MM.1S (cell line): ENCODE measurements at regions not wholly inside any gene's neighbourhood (a gene's known extent, or its start where the extent isn't known, plus 50 kb on each side); places are given as distances from the start of the nearest gene placed in this dataset.
"Not testable (repeated sequence)": the region's sequence is repeated elsewhere in the genome, so short reads cannot be mapped to it uniquely, and the experiment has no call there.

Experiments used
- DNase-seq: peaks from one replicate; pipeline ENCODE4 v3.0.0-alpha.2; 2015
- H2AFZ ChIP-seq: fragments of 300-600 bp; sonication (generic); 2 replicates; pipeline ENCODE4 v1.6.0; 2016; ENCODE audit warnings: antibody characterized with exemption, low read length
- H3F3A ChIP-seq: fragments of 300-600 bp; sonication (generic); 2 replicates; pipeline ENCODE4 v1.6.1; 2016; ENCODE audit warnings: mild to moderate bottlenecking, antibody characterized with exemption, low read length, moderate library complexity, mixed read lengths; ENCODE audit not compliant: insufficient read depth
- H3K27ac ChIP-seq: fragments of 300-600 bp; sonication (generic); 2 replicates; pipeline ENCODE4 v1.5.1; 2016; ENCODE audit warnings: mild to moderate bottlenecking, low read length
- H3K27me3 ChIP-seq: fragments of 300-600 bp; sonication (generic); replicated peaks from 2 replicates; pipeline ENCODE4 v1.6.0; 2016; ENCODE audit warnings: low read length; ENCODE audit not compliant: insufficient read depth
- H3K36me3 ChIP-seq: fragments of 300-600 bp; sonication (generic); replicated peaks from 2 replicates; pipeline ENCODE4 v1.6.1; 2016; ENCODE audit warnings: mild to moderate bottlenecking, low read length, mixed read lengths; ENCODE audit not compliant: insufficient read depth
- H3K4me1 ChIP-seq: fragments of 300-600 bp; sonication (generic); 2 replicates; pipeline ENCODE4 v1.6.1; 2016; ENCODE audit warnings: low read length, mixed read lengths
- H3K4me2 ChIP-seq: fragments of 300-600 bp; sonication (generic); 2 replicates; pipeline ENCODE4 v1.6.0; 2016; ENCODE audit warnings: low read depth, low read length
- H3K4me3 ChIP-seq: fragments of 300-600 bp; sonication (generic); 2 replicates; pipeline ENCODE4 v1.5.1; 2016; ENCODE audit warnings: low read length, mixed read lengths
- H3K79me2 ChIP-seq: fragments of 300-600 bp; sonication (generic); 2 replicates; pipeline ENCODE4 v1.6.1; 2016; ENCODE audit warnings: mixed run types, low read length, mixed read lengths
- H3K9ac ChIP-seq: fragments of 300-600 bp; sonication (generic); 2 replicates; pipeline ENCODE4 v1.6.1; 2016; ENCODE audit warnings: low read length, mixed read lengths
- H3K9me2 ChIP-seq: fragments of 300-600 bp; sonication (generic); replicated peaks from 2 replicates; pipeline ENCODE4 v1.6.1; 2016; ENCODE audit warnings: mild to moderate bottlenecking, low read length, mixed read lengths; ENCODE audit not compliant: insufficient read depth
- H3K9me3 ChIP-seq: fragments of 300-600 bp; sonication (generic); replicated peaks from 2 replicates; pipeline ENCODE4 v1.6.1; 2016; ENCODE audit warnings: mild to moderate bottlenecking, low read length, mixed read lengths; ENCODE audit not compliant: insufficient read depth
- H4K20me1 ChIP-seq: fragments of 300-600 bp; sonication (generic); 2 replicates; pipeline ENCODE4 v1.6.1; 2016; ENCODE audit warnings: mild to moderate bottlenecking, low read length, moderate library complexity, mixed read lengths; ENCODE audit not compliant: insufficient read depth
- CTCF ChIP-seq: fragments of 300-600 bp; sonication (generic); IDR thresholded peaks from 2 replicates; pipeline ENCODE4 v1.5.1; 2016; ENCODE audit warnings: antibody characterized with exemption, low read length, mixed read lengths
- EZH2 ChIP-seq: fragments of 300-600 bp; sonication (generic); optimal IDR thresholded peaks from 2 replicates; pipeline ENCODE3; 2017; ENCODE audit warnings: low read depth, mild to moderate bottlenecking, antibody characterized with exemption, low read length, mixed read lengths
- EZH2phosphoT487 ChIP-seq: fragments of 300-600 bp; sonication (generic); IDR thresholded peaks from 2 replicates; pipeline ENCODE4 v1.6.1; 2018; ENCODE audit warnings: antibody characterized with exemption, low read length

GRCh38 chr11:25566298-25567200 lies 765.4 kb upstream of the ANO3 start:
- H3K4me1 ChIP-seq, result no peaks in the 10 kb centered on the region
- DNase-seq, result no peak
- H3K4me2 ChIP-seq, result no peak overlapping the region
- no peaks in the 10 kb centered on the region for H3K36me3 ChIP-seq
- no peaks in the 10 kb centered on the region for H3K9me2 ChIP-seq
- H2AFZ ChIP-seq, result no peak overlapping the region
- H3K27me3 ChIP-seq, result no peaks in the 10 kb centered on the region
- H3K9me3 ChIP-seq, result no peaks in the 10 kb centered on the region
- no peak overlapping the region for H3K4me3 ChIP-seq
- H3K79me2 ChIP-seq, result no peaks in the 10 kb centered on the region
- no peak overlapping the region for H3K9ac ChIP-seq
- H3K27ac ChIP-seq, result no peak overlapping the region
- TF ChIP-seq CTCF (no peak), EZH2 (no peak), EZH2phosphoT487 (no peak)
- H3F3A ChIP-seq, result no peaks in the 10 kb centered on the region
- H4K20me1 ChIP-seq, result no peaks in the 10 kb centered on the region

GRCh38 chr11:25576320-25576719 lies 755.6 kb upstream of the ANO3 start:
- Histone ChIP-seq H3K27me3 (no peaks in the 10 kb centered on the region), H3K4me1 (no peaks in the 10 kb centered on the region), H3K27ac (no peak overlapping the region), H4K20me1 (no peaks in the 10 kb centered on the region), H3K4me3 (no peak overlapping the region), H3K9me2 (no peaks in the 10 kb centered on the region), H3K9me3 (no peaks in the 10 kb centered on the region), H3K36me3 (no peaks in the 10 kb centered on the region), H3K4me2 (no peak overlapping the region), H3F3A (no peaks in the 10 kb centered on the region), H2AFZ (no peak overlapping the region), H3K9ac (no peak overlapping the region), H3K79me2 (no peaks in the 10 kb centered on the region)
- no peak for DNase-seq
- TF ChIP-seq EZH2 (no peak), EZH2phosphoT487 (no peak), CTCF (no peak)

- H3K4me2 ChIP-seq, H3K79me2 ChIP-seq, H3K36me3 ChIP-seq, H3K4me1 ChIP-seq, H3K9ac ChIP-seq, H3K9me3 ChIP-seq, H3K27ac ChIP-seq, DNase-seq, H3K27me3 ChIP-seq, H3K4me3 ChIP-seq, H4K20me1 ChIP-seq, H3K9me2 ChIP-seq, H3F3A ChIP-seq, H2AFZ ChIP-seq: not testable (repeated sequence)
These were observed 752.4 kb upstream of the ANO3 start for GRCh38 chr11:25579554-25579953.

- TF ChIP-seq EZH2phosphoT487 (no peak), CTCF (no peak), EZH2 (no peak)
- Histone ChIP-seq H3K79me2 (no peaks in the 10 kb centered on the region), H3K9me2 (no peaks in the 10 kb centered on the region), H4K20me1 (no peaks in the 10 kb centered on the region), H3K9ac (no peak overlapping the region), H3F3A (no peaks in the 10 kb centered on the region), H3K4me2 (no peak overlapping the region), H3K4me1 (no peaks in the 10 kb centered on the region), H2AFZ (no peak overlapping the region), H3K36me3 (no peaks in the 10 kb centered on the region), H3K9me3 (no peaks in the 10 kb centered on the region), H3K4me3 (no peak overlapping the region), H3K27me3 (no peaks in the 10 kb centered on the region), H3K27ac (no peak overlapping the region; the same call in 1 of the 2 replicates)
- DNase-seq, result no peak
These were observed 748.3 kb upstream of the ANO3 start for GRCh38 chr11:25583596-25583995.
